ENCODE measurements at regions not wholly inside any gene's neighbourhood (a gene's known extent, or its start where the extent isn't known, plus 50 kb on each side); places are given as distances from the start of the nearest gene placed in this dataset.

DNA sequence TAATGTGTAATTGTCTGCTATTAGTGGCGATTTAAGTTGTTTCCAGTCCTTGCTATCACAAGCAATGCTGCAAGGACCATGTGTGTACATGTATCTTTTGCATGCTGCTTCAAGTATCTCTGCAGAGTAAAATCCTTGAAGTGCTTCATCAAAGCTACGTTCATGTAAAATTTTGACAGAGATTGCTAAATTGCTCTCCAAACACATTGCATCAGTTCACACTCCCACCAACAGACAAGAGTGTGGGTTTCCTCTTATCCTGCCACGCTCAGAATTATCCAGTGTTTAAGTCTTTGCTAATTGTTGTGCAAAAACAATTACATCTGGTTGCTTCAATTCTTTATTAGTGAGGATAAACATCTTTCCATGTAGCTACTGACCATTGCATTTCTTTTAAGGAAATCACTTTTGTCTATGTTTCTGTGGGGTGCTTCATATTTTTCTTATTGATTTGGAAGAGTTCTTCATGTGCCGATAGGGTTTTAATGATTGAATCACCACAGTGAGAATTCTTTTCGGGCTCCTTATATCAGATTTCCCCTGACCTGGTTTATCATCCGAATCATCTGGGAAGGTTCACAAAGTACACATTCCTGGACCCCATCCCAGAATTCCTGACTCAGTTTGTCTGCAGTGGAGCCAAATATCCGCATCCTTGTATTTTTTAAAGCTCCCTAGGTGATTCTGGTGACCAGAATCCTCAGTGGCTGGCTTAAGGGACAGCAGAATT, 56.3 kb upstream of the GALNT2 start:
- no peak for TF ChIP-seq EZH2phosphoT487 (IDR thresholded peaks at IDR 0.05; ENCODE audit: insufficient read depth, low read depth)
- TF ChIP-seq EZH2 (IDR thresholded peaks at IDR 0.05; ENCODE audit: insufficient read depth, poor library complexity, severe bottlenecking): no peak

Data from GM23248 (cell line).